ENCODE measurements at regions not wholly inside any gene's neighbourhood (a gene's known extent, or its start where the extent isn't known, plus 50 kb on each side); places are given as distances from the start of the nearest gene placed in this dataset.

DNA sequence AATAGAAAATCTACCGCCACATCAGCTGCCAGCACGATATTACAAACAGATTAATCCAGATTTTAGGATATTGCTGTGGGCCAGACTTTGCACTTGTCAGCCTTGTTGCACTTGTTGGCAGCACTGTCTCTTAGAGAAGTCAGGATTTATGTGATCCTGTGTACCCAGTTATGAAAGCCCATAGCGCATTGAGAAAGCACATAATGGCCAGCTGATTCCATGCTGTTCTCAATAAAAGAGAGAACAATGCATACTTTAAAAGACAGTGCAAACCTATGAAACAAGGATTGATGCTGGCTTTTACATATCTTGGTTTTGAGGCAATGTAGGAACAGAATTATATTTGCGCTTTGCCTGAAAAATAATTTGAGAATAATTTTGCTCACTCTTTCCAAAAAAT lies 140.8 kb downstream of the CEP120 start:
- Histone ChIP-seq H2BK120ac (replicated peaks; ENCODE audit: low read depth, low read length) (no peak overlapping the region), H3K79me2 (ENCODE audit: control insufficient read depth in 1 of 2, insufficient read depth in 2 of 2, low read length in 2 of 2) (no peaks in the 10 kb centered on the region), H3K9ac (replicated peaks in 1 of 4; ENCODE audit: extremely low read depth in 1 of 4, low read depth in 3 of 4, low read length in 3 of 4) (no peak overlapping the region), H4K8ac (ENCODE audit: extremely low read depth, insufficient read depth, low read length) (no peak overlapping the region), H3K4me2 (ENCODE audit: insufficient read depth in 1 of 2, low read depth in 2 of 2, low read length in 2 of 2) (no peak overlapping the region), H3K4ac (replicated peaks; ENCODE audit: insufficient read length, low read depth, low read length) (no peak overlapping the region), H3K79me1 (ENCODE audit: low read depth, low read length) (no peaks in the 10 kb centered on the region), H4K5ac (ENCODE audit: insufficient read length, low read depth, low read length) (no peak overlapping the region), H2AFZ (ENCODE audit: low read length) (no peak overlapping the region), H2BK15ac (ENCODE audit: low read length) (no peak overlapping the region), H3K4me3 (ENCODE audit: extremely low read depth in 1 of 4, insufficient read depth in 2 of 4, low read depth in 3 of 4, low read length in 4 of 4) (no peak overlapping the region), H3K4me1 (replicated peaks in 1 of 4; ENCODE audit: control insufficient read depth in 3 of 4, insufficient read depth in 4 of 4, low read length in 3 of 4) (peaks cover 0 to 2% (median 0%) of the 10 kb centered on the region in 4 experiments; a peak in 2 of 7 replicates), H2BK5ac (ENCODE audit: low read depth, low read length) (no peak overlapping the region), H4K91ac (replicated peaks; ENCODE audit: insufficient read length, low read length) (no peak overlapping the region), H3K36me3 (ENCODE audit: control insufficient read depth in 2 of 4, insufficient read depth in 4 of 4, low read length in 3 of 4) (no peaks in the 10 kb centered on the region), H3K23ac (ENCODE audit: insufficient read length) (no peak overlapping the region), H3K56ac (replicated peaks; ENCODE audit: insufficient read length, low read depth, low read length) (no peak overlapping the region), H2BK20ac (ENCODE audit: low read length) (no peak overlapping the region), H2AK5ac (ENCODE audit: low read depth, low read length) (no peak overlapping the region), H4K20me1 (replicated peaks in 1 of 2; ENCODE audit: control insufficient read depth in 1 of 2, insufficient read depth in 2 of 2, low read length in 2 of 2) (no peaks in the 10 kb centered on the region), H3K9me3 (ENCODE audit: insufficient read depth in 2 of 2, low read depth in 1 of 2, low read length in 1 of 2) (no peaks in the 10 kb centered on the region), H3K14ac (ENCODE audit: insufficient read length) (no peak overlapping the region), H3K23me2 (ENCODE audit: low read depth, low read length) (peaks cover 7% of the 10 kb centered on the region), H2BK12ac (ENCODE audit: low read depth, low read length) (no peak overlapping the region), H3K27me3 (replicated peaks in 1 of 4; ENCODE audit: control insufficient read depth in 3 of 4, extremely low read depth in 1 of 4, insufficient read depth in 3 of 4, low read length in 3 of 4) (no peaks in the 10 kb centered on the region; a peak in 3 of 7 replicates), H3K18ac (ENCODE audit: extremely low read depth, low read length) (no peak overlapping the region), H3K27ac (ENCODE audit: low read depth, low read length) (no peak overlapping the region)
- ChIA-PET CTCF (ENCODE audit: partially characterized antibody) (interaction anchor here (0.6 kb wide), 1 partner anchor 30 kb away, joined by 3 read pairs; no protein-coding TSS in a partner anchor), POLR2A (ENCODE audit: partially characterized antibody) (interaction anchor here (0.6 kb wide), 1 partner anchor 7 kb away, joined by 3 read pairs; no protein-coding TSS in a partner anchor)
- TF ChIP-seq EP300 (IDR thresholded peaks at IDR 0.05; ENCODE audit: borderline replicate concordance in 1 of 2, low read depth in 2 of 2, low read length in 2 of 2) (no peak), TAF7 (optimal IDR thresholded peaks at IDR 0.05; ENCODE audit: borderline replicate concordance, low read depth, low read length) (no peak), CBX8 (IDR thresholded peaks at IDR 0.05; ENCODE audit: borderline replicate concordance, low read depth, low read length) (no peak), ZNF274 (IDR thresholded peaks at IDR 0.05; ENCODE audit: borderline replicate concordance, extremely low read depth, low read length) (no peak), SAP30 (IDR thresholded peaks at IDR 0.05; ENCODE audit: insufficient read depth, insufficient replicate concordance, low read length) (no peak)
- DNase-seq (ENCODE audit: low read depth in 1 of 2, low spot score in 2 of 2) (no peak), FAIRE-seq (no peak)
- 90% methylated on average over 4 of the region's 4 CpGs; no CpG with 5 or more reads in 1 of the 2 experiments for WGBS, 2 experiments (ENCODE audit: extremely low coverage in 1 of 2, insufficient coverage in 1 of 2, insufficient read length in 1 of 2, insufficient replicate concordance in 2 of 2, low coverage in 1 of 2, low lambda C conversion rate in 2 of 2, missing lambda C conversion rate in 1 of 2)
